SK-N-SH (cell line): ENCODE measurements at regions not wholly inside any gene's neighbourhood (a gene's known extent, or its start where the extent isn't known, plus 50 kb on each side); places are given as distances from the start of the nearest gene placed in this dataset.

Experiments used
- CTCF ChIA-PET: fragments of 300-600, 350-600 bp; formaldehyde crosslinking; extraction: SDS; loops from one replicate; lab custom pipeline; 2021; lab: Yijun Ruan, JAX
- POLR2A ChIA-PET: fragments of 350-600 bp; sonication (Branson Sonifier 250); formaldehyde crosslinking; extraction: SDS; loops from one replicate; lab custom pipeline; 2020; ENCODE audit warnings: antibody characterized with exemption, inconsistent platforms; lab: Yijun Ruan, JAX
- DNase-seq: peaks from one replicate; pipeline ENCODE4 v3.0.0; 2012
- H2AFZ ChIP-seq: fragments of 200-600 bp; sonication (generic); 2 replicates; pipeline ENCODE4 v1.8.1; 2016; ENCODE audit warnings: antibody characterized with exemption, mild to moderate bottlenecking, low read depth
- H3F3A ChIP-seq: fragments of 200-600 bp; sonication (generic); replicated peaks from 2 replicates; pipeline ENCODE3; 2016; ENCODE audit warnings: antibody characterized with exemption, mild to moderate bottlenecking; ENCODE audit not compliant: insufficient read depth
- H3K27ac ChIP-seq, 2 experiments: fragments of 200-500 bp in 1 of 2; fragments of 200-600 bp in 1 of 2; sonication (Bioruptor generic) in 1 of 2; sonication (generic), shearing (Covaris generic) in 1 of 2; 2 replicates each; pipeline versions ENCODE4 v1.5.1 to v1.6.1; 2014 to 2016; ENCODE audit warnings: low read depth in 2 of 2, inconsistent platforms in 1 of 2, low read length in 1 of 2, mild to moderate bottlenecking in 1 of 2, mixed read lengths in 1 of 2
- H3K27me3 ChIP-seq: fragments of 200-600 bp; sonication (generic), shearing (Covaris generic); 2 replicates; pipeline ENCODE4 v1.6.1; 2016; ENCODE audit warnings: mixed run types; ENCODE audit not compliant: insufficient read depth
- H3K36me3 ChIP-seq, 2 experiments: fragments of 200-500 bp in 1 of 2; fragments of 200-600 bp in 1 of 2; sonication (Bioruptor generic) in 1 of 2; sonication (generic) in 1 of 2; replicated peaks in 1 of 2; 2 replicates each; pipeline versions ENCODE3 to v1.5.1; 2014 to 2016; ENCODE audit warnings: low read length in 1 of 2, mild to moderate bottlenecking in 1 of 2; ENCODE audit not compliant: insufficient read depth in 2 of 2, control insufficient read depth in 1 of 2
- H3K4me1 ChIP-seq, 2 experiments: fragments of 200-500 bp in 1 of 2; fragments of 200-600 bp in 1 of 2; sonication (Bioruptor generic) in 1 of 2; sonication (generic), shearing (Covaris generic) in 1 of 2; 2 replicates each; pipeline versions ENCODE4 v1.5.1 to v1.6.1; 2014 to 2016; ENCODE audit warnings: low read depth in 1 of 2, low read length in 1 of 2, mixed run types in 1 of 2; ENCODE audit not compliant: insufficient read depth in 2 of 2, control insufficient read depth in 1 of 2
- H3K4me2 ChIP-seq: fragments of 200-600 bp; sonication (generic), shearing (Covaris generic); 2 replicates; pipeline ENCODE4 v1.6.1; 2017; ENCODE audit warnings: mixed run types
- H3K4me3 ChIP-seq, 2 experiments: fragments of 200-500 bp in 1 of 2; fragments of 200-600 bp in 1 of 2; sonication (Bioruptor generic) in 1 of 2; sonication (generic), shearing (Covaris generic) in 1 of 2; 2 replicates each; pipeline versions ENCODE4 v1.5.1 to v1.8.1; 2014 to 2016; ENCODE audit warnings: low read depth in 2 of 2, inconsistent platforms in 1 of 2, low read length in 1 of 2, mild to moderate bottlenecking in 1 of 2, mixed read lengths in 1 of 2, moderate library complexity in 1 of 2
- H3K79me2 ChIP-seq: fragments of 200-600 bp; sonication (generic); 2 replicates; pipeline ENCODE4 v1.8.1; 2017; ENCODE audit warnings: mild to moderate bottlenecking; ENCODE audit not compliant: insufficient read depth
- H3K9ac ChIP-seq: fragments of 200-600 bp; sonication (generic); 2 replicates; pipeline ENCODE4 v1.6.1; 2017; ENCODE audit warnings: mixed run types
- H3K9me2 ChIP-seq: fragments of 200-600 bp; sonication (generic); 2 replicates; pipeline ENCODE4 v1.6.1; 2017; ENCODE audit warnings: mixed run types
- H3K9me3 ChIP-seq: fragments of 200-600 bp; sonication (generic); 2 replicates; pipeline ENCODE4 v1.6.1; 2017; ENCODE audit warnings: mixed run types, mild to moderate bottlenecking, moderate library complexity
- H4K20me1 ChIP-seq: fragments of 200-600 bp; sonication (generic); 2 replicates; pipeline ENCODE4 v1.6.1; 2017; ENCODE audit warnings: mild to moderate bottlenecking, mixed run types; ENCODE audit not compliant: insufficient read depth
- CHD2 ChIP-seq: fragments of 150-350 bp; IDR thresholded peaks from 2 replicates; pipeline ENCODE4 v1.6.1; 2018; ENCODE audit warnings: low read length; ENCODE audit not compliant: partially characterized antibody
- CTCF ChIP-seq: fragments of 200-600 bp; sonication (generic); IDR thresholded peaks from 2 replicates; pipeline ENCODE4 v1.6.1; 2017; ENCODE audit warnings: antibody characterized with exemption, mild to moderate bottlenecking, moderate library complexity
- EP300 ChIP-seq, 2 experiments: IDR thresholded peaks; 2 replicates each; pipeline versions ENCODE4 v1.4.0 to v1.6.1; 2012; ENCODE audit warnings: borderline replicate concordance in 1 of 2, low read depth in 1 of 2, low read length in 1 of 2
- EZH2phosphoT487 ChIP-seq: fragments of 200-600 bp; sonication (generic); IDR thresholded peaks from 2 replicates; pipeline ENCODE4 v1.6.1; 2017; ENCODE audit warnings: low read depth, mixed run types, mild to moderate bottlenecking, antibody characterized with exemption, moderate library complexity, borderline replicate concordance
- FOSL2 ChIP-seq: IDR thresholded peaks from 2 replicates; pipeline ENCODE4 v1.4.0; 2012; ENCODE audit warnings: low read depth, mild to moderate bottlenecking, moderate library complexity, borderline replicate concordance
- GABPA ChIP-seq: IDR thresholded peaks from 2 replicates; pipeline ENCODE4 v1.4.0; 2012; ENCODE audit warnings: low read depth, mild to moderate bottlenecking
- GATA2 ChIP-seq: sonication (generic); formaldehyde crosslinking; IDR thresholded peaks from 2 replicates; pipeline ENCODE4 v1.5.0; 2020; ENCODE audit warnings: mild to moderate bottlenecking, missing genetic modification reagents
- IRF3 ChIP-seq: fragments of 150-350 bp; IDR thresholded peaks from 2 replicates; pipeline ENCODE4 v1.6.1; 2016; ENCODE audit warnings: mild to moderate bottlenecking, low read depth, low read length
- MAX ChIP-seq: IDR thresholded peaks from 2 replicates; pipeline ENCODE4 v1.4.0; 2012; ENCODE audit warnings: low read depth
- MXI1 ChIP-seq: IDR thresholded peaks from 2 replicates; pipeline ENCODE4 v1.6.1; 2012; ENCODE audit warnings: mild to moderate bottlenecking, low read depth, low read length, improper control_type of control experiment
- NRF1 ChIP-seq: IDR thresholded peaks from 2 replicates; pipeline ENCODE4 v1.6.1; 2012; ENCODE audit warnings: low read depth, mild to moderate bottlenecking, low read length
- POLR2AphosphoS5 ChIP-seq: IDR thresholded peaks from 2 replicates; pipeline ENCODE4 v1.6.1; 2012; ENCODE audit warnings: low read depth, low read length
- RAD21 ChIP-seq: IDR thresholded peaks from 2 replicates; pipeline ENCODE4 v1.6.1; 2012; ENCODE audit warnings: mild to moderate bottlenecking, low read length
- SMC3 ChIP-seq: IDR thresholded peaks from 2 replicates; pipeline ENCODE4 v1.6.1; 2012; ENCODE audit warnings: low read depth, low read length, improper control_type of control experiment
- TCF12 ChIP-seq: IDR thresholded peaks from 2 replicates; pipeline ENCODE4 v1.4.0; 2012
- TEAD4 ChIP-seq: IDR thresholded peaks from 2 replicates; pipeline ENCODE4 v1.4.0; 2012; ENCODE audit warnings: mild to moderate bottlenecking, borderline replicate concordance; ENCODE audit not compliant: insufficient read depth
- USF1 ChIP-seq: IDR thresholded peaks from 2 replicates; pipeline ENCODE4 v1.4.0; 2012; ENCODE audit warnings: low read depth, borderline replicate concordance
- ZBTB33 ChIP-seq: IDR thresholded peaks from 2 replicates; pipeline ENCODE4 v1.4.0; 2012; ENCODE audit warnings: low read depth, borderline replicate concordance
- WGBS: methylation state at CpG from one replicate; pipeline ENCODE4 v1.1.6; 2017; ENCODE audit warnings: low lambda C conversion rate; 5-methylcytosine and 5-hydroxymethylcytosine counted together

GRCh38 chr15:25508369-25509002 is 69.7 kb upstream of the UBE3A start:
- Histone ChIP-seq H4K20me1 (no peaks in the 10 kb centered on the region), H3K27ac (no peak overlapping the region), H3K79me2 (no peaks in the 10 kb centered on the region), H3K36me3 (no peaks in the 10 kb centered on the region), H2AFZ (no peak overlapping the region), H3K9me3 (no peaks in the 10 kb centered on the region), H3K9ac (no peak overlapping the region), H3K4me1 (no peaks in the 10 kb centered on the region; a peak in 1 of 4 replicates), H3K27me3 (no peaks in the 10 kb centered on the region), H3F3A (no peaks in the 10 kb centered on the region), H3K9me2 (no peaks in the 10 kb centered on the region), H3K4me3 (peak overlapping the region in 1 of 2 experiments; percentile 13; a peak in 1 of 4 replicates), H3K4me2 (no peak overlapping the region)
- WGBS, result 14% methylated on average over 3 of the region's 3 CpGs
- ChIA-PET POLR2A (no interaction called here), CTCF (interaction anchor here (0.6 to 7.9 kb wide), 35 partner anchors 9 to 1358 kb away, joined by 3 to 67 read pairs (median 3); partner anchors contain the start of gene GABRA5)
- TF ChIP-seq FOSL2 (no peak), ZBTB33 (no peak), SMC3 (peak; percentile 77), IRF3 (no peak), RAD21 (peak; percentile 88), MXI1 (no peak), EP300 (IDR thresholded peaks at IDR 0.05; ENCODE audit: borderline replicate concordance in 1 of 2, low read depth in 1 of 2, low read length in 1 of 2) (no peak), CTCF (peak; percentile 66), MAX (no peak), GABPA (no peak)
- DNase-seq, result peak; percentile 59

- CTCF ChIA-PET, result interaction anchor here (1.2 to 7.9 kb wide), 3 partner anchors 206 to 756 kb away, joined by 3 to 67 read pairs (median 4); no protein-coding TSS in a partner anchor
- H3K36me3 ChIP-seq, result no peaks in the 10 kb centered on the region
- H4K20me1 ChIP-seq, result no peaks in the 10 kb centered on the region
- no peak overlapping the region for H2AFZ ChIP-seq
- 5% methylated on average over 6 of the region's 6 CpGs for WGBS
- POLR2A ChIA-PET, result no interaction called here
- no peaks in the 10 kb centered on the region for H3F3A ChIP-seq
- peak overlapping the region in 1 of 2 experiments; percentile 12; a peak in 1 of 4 replicates for H3K27ac ChIP-seq
- no peaks in the 10 kb centered on the region for H3K9me3 ChIP-seq
- no peak for DNase-seq
- no peak overlapping the region for H3K9ac ChIP-seq
- H3K27me3 ChIP-seq, result no peaks in the 10 kb centered on the region
- H3K79me2 ChIP-seq, result no peaks in the 10 kb centered on the region
- no peak overlapping the region for H3K4me3 ChIP-seq
- no peaks in the 10 kb centered on the region; a peak in 1 of 4 replicates for H3K4me1 ChIP-seq
- H3K4me2 ChIP-seq, result no peak overlapping the region; the same call in 1 of the 2 replicates
- no peaks in the 10 kb centered on the region for H3K9me2 ChIP-seq
- TF ChIP-seq EZH2phosphoT487 (no peak), SMC3 (no peak), TCF12 (peak; percentile 30; the same call in 1 of the 2 replicates), TEAD4 (no peak), GATA2 (no peak), NRF1 (no peak), USF1 (no peak), CHD2 (no peak), IRF3 (no peak), GABPA (no peak), FOSL2 (0 out of 2 replicates have a peak, but pooled peaks have one; percentile 16), POLR2AphosphoS5 (no peak), MXI1 (no peak)
These were observed 65.5 kb upstream of the UBE3A start for GRCh38 chr15:25504307-25504706.
